Adrenal gland (tissue), 9 donors: ENCODE measurements at regions not wholly inside any gene's neighbourhood (a gene's known extent, or its start where the extent isn't known, plus 50 kb on each side); places are given as distances from the start of the nearest gene placed in this dataset.

ENCODE experiments used
- DNase-seq, 7 donors: peaks; one replicate each; pipeline ENCODE4 v3.0.0-alpha.2; 2019 to 2020
- H3K27ac ChIP-seq, 5 donors: fragments of 200-600 bp; sonication (generic) in 4 of 5; 1 replicate in 3 of 5; 2 replicates in 2 of 5; pipeline versions ENCODE4 v1.5.1 to v1.8.0; 2016 to 2020; ENCODE audit warnings: mild to moderate bottlenecking in 1 of 5
- H3K27me3 ChIP-seq: fragments of 200-600 bp; 2 replicates; pipeline ENCODE4 v1.8.0; 2021
- H3K36me3 ChIP-seq, 2 donors: fragments of 200-600 bp; replicated peaks in 1 of 2; 1 replicate in 1 of 2; 2 replicates in 1 of 2; pipeline versions ENCODE4 v1.5.1 to v1.8.0; 2018 to 2022
- H3K4me1 ChIP-seq, 2 donors: fragments of 200-600 bp; replicated peaks in 1 of 2; 1 replicate in 1 of 2; 2 replicates in 1 of 2; pipeline versions ENCODE4 v1.5.1 to v1.8.0; 2018 to 2021
- H3K4me3 ChIP-seq, 4 donors: fragments of 200-600 bp; sonication (generic) in 3 of 4; one replicate each; pipeline ENCODE4 v1.5.1; 2016 to 2018
- H3K9me3 ChIP-seq, 3 donors: fragments of 200-600 bp; sonication (generic) in 1 of 3; replicated peaks in 1 of 3; 1 replicate in 2 of 3; 2 replicates in 1 of 3; pipeline versions ENCODE4 v1.5.1 to v1.8.0; 2016 to 2021
- CTCF ChIP-seq, 6 experiments: fragments of 450-650 bp in 4 of 6; fragments of 200-600 bp in 2 of 6; sonication (generic) in 1 of 6; IDR thresholded peaks; 1 replicate in 5 of 6; 2 replicates in 1 of 6; pipeline versions ENCODE4 v1.5.1 to v1.8.0; 2016 to 2021; ENCODE audit warnings: antibody characterized with exemption in 6 of 6, mild to moderate bottlenecking in 2 of 6, moderate library complexity in 1 of 6
- POLR2A ChIP-seq, 2 donors: fragments of 450-650 bp; IDR thresholded peaks; one replicate each; pipeline ENCODE4 v1.6.1; 2017; ENCODE audit warnings: antibody characterized with exemption in 2 of 2, mild to moderate bottlenecking in 2 of 2, moderate library complexity in 1 of 2
- WGBS, 4 donors: extraction: QIAGEN DNeasy Blood & Tissue Kit in 2 of 4; methylation state at CpG; one replicate each; pipeline versions ENCODE4 v1.1.5 to v1.1.7; 2013 to 2017; 5-methylcytosine and 5-hydroxymethylcytosine counted together
- intact Hi-C, 2 donors: fragments of 100-400 bp; cut with DNase I; formaldehyde crosslinking; loops; one replicate each; pipeline versions ENCODE4 v1.14.1 to v1.15.0; 2022 to 2023
- donor health status: healthy with polysubstance abuse.
- donor health status: Bipolar disorder and iron deficiency.
- donor health status: DM: yes; HTN: yes; CAD: no.
- donor health status: DM: no; HTN: no; CAD: no.
- donor health status: DM: no; HTN: no; CAD: no.

- Histone ChIP-seq H3K9me3 (no peaks in the 10 kb centered on the region), H3K27ac (no peak overlapping the region), H3K4me3 (no peak overlapping the region), H3K27me3 (no peaks in the 10 kb centered on the region), H3K4me1 (no peaks in the 10 kb centered on the region), H3K36me3 (no peaks in the 10 kb centered on the region)
- no peak for DNase-seq
- 72 to 81% (median 76%) methylated on average over 5 of the region's 5 CpGs for WGBS, 4 donors
- TF ChIP-seq CTCF (IDR thresholded peaks at IDR 0.05) (no peak), POLR2A (IDR thresholded peaks at IDR 0.05) (no peak)
- intact Hi-C loops: no loop called here
Measured at GRCh38 chr3:72597756-72598195, 250.5 kb downstream of the SHQ1 start.

GRCh38 chr3:72597043-72597442 is 251.2 kb downstream of the SHQ1 start:
- Histone ChIP-seq H3K4me3 (no peak overlapping the region), H3K9me3 (no peaks in the 10 kb centered on the region), H3K4me1 (no peaks in the 10 kb centered on the region), H3K27ac (no peak overlapping the region), H3K27me3 (no peaks in the 10 kb centered on the region), H3K36me3 (no peaks in the 10 kb centered on the region)
- no peak for DNase-seq
- intact Hi-C loops: no loop called here
- no peak for TF ChIP-seq CTCF (IDR thresholded peaks at IDR 0.05)
- TF ChIP-seq POLR2A (IDR thresholded peaks at IDR 0.05): no peak

- DNase-seq: no peak
- no peak for TF ChIP-seq POLR2A (IDR thresholded peaks at IDR 0.05)
- no peak for TF ChIP-seq CTCF (IDR thresholded peaks at IDR 0.05)
- intact Hi-C loops: no loop called here
- H3K9me3 ChIP-seq: no peaks in the 10 kb centered on the region
- no peaks in the 10 kb centered on the region for H3K27me3 ChIP-seq
- no peaks in the 10 kb centered on the region for H3K4me1 ChIP-seq
- no peak overlapping the region for H3K4me3 ChIP-seq
- WGBS, 4 donors: 87 to 96% (median 90%) methylated on average over 6 to 7 of the region's 7 CpGs
- H3K36me3 ChIP-seq: no peaks in the 10 kb centered on the region
- H3K27ac ChIP-seq: no peak overlapping the region
Measured at GRCh38 chr3:72595927-72596610, 252.2 kb downstream of the SHQ1 start.

GRCh38 chr3:72595376-72595775 is 252.9 kb downstream of the SHQ1 start:
- 75 to 90% (median 82%) methylated on average over 4 of the region's 4 CpGs for WGBS, 4 donors
- no peaks in the 10 kb centered on the region for H3K36me3 ChIP-seq
- H3K4me1 ChIP-seq: no peaks in the 10 kb centered on the region
- TF ChIP-seq CTCF (IDR thresholded peaks at IDR 0.05) (no peak), POLR2A (IDR thresholded peaks at IDR 0.05) (no peak)
- DNase-seq: no peak
- no peak overlapping the region for H3K4me3 ChIP-seq
- intact Hi-C loops: no loop called here
- H3K27me3 ChIP-seq: no peaks in the 10 kb centered on the region
- no peaks in the 10 kb centered on the region for H3K9me3 ChIP-seq
- H3K27ac ChIP-seq: no peak overlapping the region
